GM13976 (cell line): ENCODE measurements at regions not wholly inside any gene's neighbourhood (a gene's known extent, or its start where the extent isn't known, plus 50 kb on each side); places are given as distances from the start of the nearest gene placed in this dataset.

Experiments
- DNase-seq: peaks from one replicate; pipeline ENCODE4 v3.0.0; 2012; ENCODE audit warnings: low spot score
- CTCF ChIP-seq: IDR thresholded peaks from 2 replicates; pipeline ENCODE4 v1.5.1; 2012; ENCODE audit warnings: borderline replicate concordance, mild to moderate bottlenecking; ENCODE audit not compliant: insufficient read depth; ENCODE audit errors: extremely low read depth, missing control alignments, control extremely low read depth
- in situ Hi-C: fragments of 300-500 bp; cut with MboI; formaldehyde crosslinking; loops from one replicate; pipeline ENCODE4 v1.12.0; 2022; ENCODE audit warnings: low sequenced_read_pairs, mixed read lengths, inconsistent platforms; ENCODE audit not compliant: unreplicated experiment

GRCh38 chr1:72362538-72362937 lies 80.2 kb upstream of the NEGR1 start:
- no peak for TF ChIP-seq CTCF
- in situ Hi-C loops, result no loop called here
- no peak for DNase-seq

GRCh38 chr1:72357411-72357810 lies 75.1 kb upstream of the NEGR1 start:
- DNase-seq, result no peak
- in situ Hi-C loops, result no loop called here
- no peak for TF ChIP-seq CTCF

GRCh38 chr1:72355899-72356298 lies 73.6 kb upstream of the NEGR1 start:
- TF ChIP-seq CTCF, result no peak
- in situ Hi-C loops, result no loop called here
- DNase-seq, result no peak

- TF ChIP-seq CTCF, result no peak
- DNase-seq, result no peak
- in situ Hi-C loops, result no loop called here
These were observed 59.3 kb upstream of the NEGR1 start for GRCh38 chr1:72341661-72342060.

GRCh38 chr1:72336776-72337175 lies 54.4 kb upstream of the NEGR1 start:
- DNase-seq, result no peak
- no peak for TF ChIP-seq CTCF
- in situ Hi-C loops, result no loop called here
